Endodermal cell (in vitro differentiated cells): ENCODE measurements at regions not wholly inside any gene's neighbourhood (a gene's known extent, or its start where the extent isn't known, plus 50 kb on each side); places are given as distances from the start of the nearest gene placed in this dataset.
A peak's percentile ranks its signal among the peaks of the same experiment; 100 is the strongest.

Experiments
- DNase-seq: peaks from one replicate; pipeline ENCODE4 v3.0.0-alpha.2; 2017
- H3K27ac ChIP-seq: 2 replicates; pipeline ENCODE4 v1.5.1; 2013; ENCODE audit warnings: mild to moderate bottlenecking, low read depth, low read length, moderate library complexity
- H3K27me3 ChIP-seq: 2 replicates; pipeline ENCODE4 v1.6.1; 2013; ENCODE audit warnings: mild to moderate bottlenecking, low read length, moderate library complexity; ENCODE audit not compliant: insufficient read depth, control insufficient read depth, poor library complexity, severe bottlenecking
- H3K36me3 ChIP-seq: 2 replicates; pipeline ENCODE4 v1.7.0; 2013; ENCODE audit warnings: mild to moderate bottlenecking, low read length, moderate library complexity; ENCODE audit not compliant: control insufficient read depth, insufficient read depth
- H3K4me1 ChIP-seq: one replicate; pipeline ENCODE4 v1.7.0; 2013; ENCODE audit warnings: low read length; ENCODE audit not compliant: control insufficient read depth, insufficient read depth
- H3K4me3 ChIP-seq: 2 replicates; pipeline ENCODE4 v1.5.1; 2013; ENCODE audit warnings: mild to moderate bottlenecking, low read length, moderate library complexity
- H3K9ac ChIP-seq: 2 replicates; pipeline ENCODE4 v1.6.1; 2013; ENCODE audit warnings: mild to moderate bottlenecking, low read length, moderate library complexity; ENCODE audit not compliant: poor library complexity, severe bottlenecking; ENCODE audit errors: extremely low read depth
- H3K9me3 ChIP-seq: 2 replicates; pipeline ENCODE4 v1.6.1; 2013; ENCODE audit warnings: mild to moderate bottlenecking, low read length, moderate library complexity; ENCODE audit not compliant: control insufficient read depth
- H3K27ac Mint-ChIP-seq: 2 replicates; pipeline ENCODE4 v1.8.0; 2020; ENCODE audit warnings: mixed read lengths
- H3K27me3 Mint-ChIP-seq: 2 replicates; pipeline ENCODE4 v1.8.0; 2021; ENCODE audit warnings: mild to moderate bottlenecking, mixed read lengths; ENCODE audit not compliant: insufficient read depth
- H3K36me3 Mint-ChIP-seq: 2 replicates; pipeline ENCODE4 v1.8.0; 2020; ENCODE audit warnings: low read depth, mixed read lengths
- H3K4me1 Mint-ChIP-seq: 2 replicates; pipeline ENCODE4 v1.8.0; 2020; ENCODE audit warnings: mixed read lengths
- H3K4me3 Mint-ChIP-seq: 2 replicates; pipeline ENCODE4 v1.8.0; 2020; ENCODE audit warnings: mild to moderate bottlenecking, moderate library complexity, mixed read lengths
- H3K9me3 Mint-ChIP-seq: 2 replicates; pipeline ENCODE4 v1.8.0; 2020; ENCODE audit warnings: mild to moderate bottlenecking, mixed read lengths
- WGBS, 2 experiments: methylation state at CpG; one replicate each; pipeline versions ENCODE4 v1.1.5 to v1.1.7; 2013; ENCODE audit warnings: missing lambda C conversion rate in 2 of 2, mixed read lengths in 1 of 2; ENCODE audit not compliant: insufficient coverage in 1 of 2, insufficient read length in 1 of 2; 5-methylcytosine and 5-hydroxymethylcytosine counted together
- TF ChIP-seq, protein P1 (sequence below): fragments of 200-600 bp; sonication (generic); conservative IDR thresholded peaks from 2 replicates; pipeline ENCODE4 v1.5.0; 2021; ENCODE audit warnings: antibody characterized with exemption, mild to moderate bottlenecking

GRCh38 chr6:73969971-73970970 lies 274.3 kb downstream of the CD109 start:
- Mint-ChIP-seq H3K27ac (no peak overlapping the region), H3K9me3 (no peaks in the 10 kb centered on the region), H3K27me3 (no peaks in the 10 kb centered on the region), H3K4me3 (no peak overlapping the region), H3K4me1 (no peaks in the 10 kb centered on the region), H3K36me3 (no peaks in the 10 kb centered on the region)
- no peak overlapping the region for H3K4me3 ChIP-seq
- H3K36me3 ChIP-seq: no peaks in the 10 kb centered on the region
- H3K9ac ChIP-seq: no peak overlapping the region
- 77 to 78% methylated on average over 5 to 6 of the region's 7 CpGs for WGBS, 2 experiments
- H3K9me3 ChIP-seq: no peaks in the 10 kb centered on the region
- TF ChIP-seq, protein P1, sequence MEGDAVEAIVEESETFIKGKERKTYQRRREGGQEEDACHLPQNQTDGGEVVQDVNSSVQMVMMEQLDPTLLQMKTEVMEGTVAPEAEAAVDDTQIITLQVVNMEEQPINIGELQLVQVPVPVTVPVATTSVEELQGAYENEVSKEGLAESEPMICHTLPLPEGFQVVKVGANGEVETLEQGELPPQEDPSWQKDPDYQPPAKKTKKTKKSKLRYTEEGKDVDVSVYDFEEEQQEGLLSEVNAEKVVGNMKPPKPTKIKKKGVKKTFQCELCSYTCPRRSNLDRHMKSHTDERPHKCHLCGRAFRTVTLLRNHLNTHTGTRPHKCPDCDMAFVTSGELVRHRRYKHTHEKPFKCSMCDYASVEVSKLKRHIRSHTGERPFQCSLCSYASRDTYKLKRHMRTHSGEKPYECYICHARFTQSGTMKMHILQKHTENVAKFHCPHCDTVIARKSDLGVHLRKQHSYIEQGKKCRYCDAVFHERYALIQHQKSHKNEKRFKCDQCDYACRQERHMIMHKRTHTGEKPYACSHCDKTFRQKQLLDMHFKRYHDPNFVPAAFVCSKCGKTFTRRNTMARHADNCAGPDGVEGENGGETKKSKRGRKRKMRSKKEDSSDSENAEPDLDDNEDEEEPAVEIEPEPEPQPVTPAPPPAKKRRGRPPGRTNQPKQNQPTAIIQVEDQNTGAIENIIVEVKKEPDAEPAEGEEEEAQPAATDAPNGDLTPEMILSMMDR: peak; percentile 85
- H3K27me3 ChIP-seq: no peaks in the 10 kb centered on the region
- no peaks in the 10 kb centered on the region for H3K4me1 ChIP-seq
- no peak overlapping the region for H3K27ac ChIP-seq
- peak; percentile 49 for DNase-seq

DNA sequence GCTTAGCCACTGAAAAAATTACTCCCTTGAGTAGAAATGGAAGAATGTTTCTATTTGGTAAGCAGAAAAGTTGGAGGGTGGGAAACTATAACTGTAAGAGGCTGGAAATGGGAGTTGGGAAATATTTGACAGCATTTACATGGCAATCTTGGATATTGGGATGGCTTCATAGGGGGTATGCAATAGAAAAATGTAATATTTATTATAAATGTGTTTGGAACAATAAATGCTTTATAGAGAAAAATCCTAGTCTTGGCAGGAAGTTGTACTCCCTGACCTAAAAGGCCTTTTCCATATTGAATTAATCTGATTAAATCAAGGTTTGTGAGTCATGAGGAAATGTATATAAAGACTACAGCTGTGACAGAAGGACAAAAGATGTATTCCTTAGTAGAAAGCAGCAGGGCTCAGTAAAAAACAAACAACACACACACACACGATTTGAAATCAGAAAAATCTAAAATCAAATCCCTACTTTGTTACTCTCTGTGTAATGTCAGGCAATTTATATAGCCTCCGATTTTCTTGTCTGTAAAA lies 272.3 kb downstream of the CD109 start:
- no peak overlapping the region for H3K27ac ChIP-seq

GRCh38 chr6:73965539-73966029 lies 269.6 kb downstream of the CD109 start:
- Histone ChIP-seq H3K4me3 (no peak overlapping the region), H3K4me1 (no peaks in the 10 kb centered on the region), H3K36me3 (no peaks in the 10 kb centered on the region), H3K27me3 (no peaks in the 10 kb centered on the region), H3K9ac (no peak overlapping the region), H3K9me3 (no peaks in the 10 kb centered on the region), H3K27ac (no peak overlapping the region)
- Mint-ChIP-seq H3K27ac (no peak overlapping the region), H3K9me3 (no peaks in the 10 kb centered on the region), H3K4me3 (no peak overlapping the region), H3K4me1 (peaks cover 6% of the 10 kb centered on the region), H3K27me3 (no peaks in the 10 kb centered on the region), H3K36me3 (no peaks in the 10 kb centered on the region)
- DNase-seq: no peak
- TF ChIP-seq, protein P1: no peak
- WGBS, 2 experiments: 83 to 92% methylated on average over 1 of the region's 1 CpG

More for the DNA sequence above, 272.3 kb downstream of the CD109 start:
- no peak overlapping the region for H3K4me3 ChIP-seq
- H3K9ac ChIP-seq: no peak overlapping the region
- Mint-ChIP-seq H3K27me3 (no peaks in the 10 kb centered on the region), H3K36me3 (no peaks in the 10 kb centered on the region), H3K9me3 (no peaks in the 10 kb centered on the region), H3K27ac (no peak overlapping the region), H3K4me3 (no peak overlapping the region), H3K4me1 (peaks cover 1% of the 10 kb centered on the region)
- H3K9me3 ChIP-seq: no peaks in the 10 kb centered on the region
- no peaks in the 10 kb centered on the region for H3K27me3 ChIP-seq
- 88% methylated on average over 2 of the region's 2 CpGs; no CpG with 5 or more reads in 1 of the 2 experiments for WGBS, 2 experiments
- DNase-seq: no peak
- H3K4me1 ChIP-seq: no peaks in the 10 kb centered on the region
- TF ChIP-seq, protein P1: no peak
- no peaks in the 10 kb centered on the region for H3K36me3 ChIP-seq
